ENCODE measurements at regions not wholly inside any gene's neighbourhood (a gene's known extent, or its start where the extent isn't known, plus 50 kb on each side); places are given as distances from the start of the nearest gene placed in this dataset.

DNA sequence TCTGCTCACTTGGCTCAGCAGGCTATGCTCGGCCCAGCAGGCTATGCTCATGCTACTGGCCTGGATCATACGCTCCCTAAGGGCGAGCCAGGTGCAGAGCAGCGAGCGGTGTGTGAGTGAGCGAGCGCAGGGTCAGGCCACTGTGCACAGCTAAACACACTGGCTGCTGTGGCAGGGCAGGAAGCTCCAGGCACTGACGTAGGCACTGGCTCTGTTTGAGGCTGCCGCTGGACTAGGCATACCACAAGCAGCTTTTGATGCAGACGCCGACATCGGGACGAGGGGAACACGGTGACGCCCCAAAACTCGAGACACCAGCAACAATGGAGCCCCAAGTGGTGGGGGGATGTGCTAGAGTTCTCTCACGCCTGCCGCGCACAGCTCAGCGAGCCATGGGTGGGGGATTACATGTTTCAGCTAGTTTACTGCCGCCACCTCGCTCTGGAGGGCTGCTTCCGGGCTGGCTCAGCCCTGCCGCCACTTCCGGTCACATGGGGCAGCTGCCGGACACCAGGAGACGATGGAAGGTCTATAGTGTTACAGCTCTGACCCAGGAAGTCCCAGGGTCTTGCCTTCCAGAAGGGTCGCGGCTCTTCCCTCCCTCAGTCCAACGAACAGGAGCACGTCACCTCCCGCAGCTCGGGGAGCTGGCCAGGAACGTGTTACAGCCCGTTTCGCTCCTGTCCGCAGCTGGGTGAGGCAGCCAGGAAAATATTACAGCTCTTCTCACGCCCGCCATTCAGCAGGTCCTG is 1176.9 kb upstream of the LRRTM1 start:
- POLR2A ChIA-PET, result no interaction called here
- H3K9me3 ChIP-seq (replicated peaks; ENCODE audit: control insufficient read depth, insufficient read depth, low read length), result no peaks in the 10 kb centered on the region
- in situ Hi-C loops (cut with MboI), result no loop called here
- H3K4me2 ChIP-seq (ENCODE audit: control insufficient read depth, insufficient read depth), result no peak overlapping the region
- intact Hi-C loops (cut with micrococcal nuclease; ENCODE audit: unreplicated experiment), result no loop called here
- no peak for DNase-seq (ENCODE audit: low read depth, low spot score)
- no peak for ATAC-seq
- 64% methylated on average over 37 of the region's 39 CpGs for WGBS (ENCODE audit: insufficient coverage, insufficient replicate concordance, low lambda C conversion rate, missing lambda C conversion rate)
- no peak overlapping the region for H3K4me3 ChIP-seq
- H3K79me2 ChIP-seq (ENCODE audit: control insufficient read depth, insufficient read depth, low read length), result no peaks in the 10 kb centered on the region
- no peak overlapping the region for H2AFZ ChIP-seq (ENCODE audit: control insufficient read depth, low read depth, low read length)
- no peaks in the 10 kb centered on the region for H3K27me3 ChIP-seq (replicated peaks in 1 of 2; ENCODE audit: control insufficient read depth in 2 of 2, insufficient read depth in 2 of 2, low read length in 1 of 2)
- CTCF ChIA-PET, result interaction anchor here (0.8 kb wide), 1 partner anchor 16 kb away, joined by 3 read pairs; no protein-coding TSS in a partner anchor
- RAD21 ChIA-PET (ENCODE audit: unreplicated experiment), result no interaction called here
- BruUV-seq (replicated peaks), result no TSS peak
- H3K9ac ChIP-seq (ENCODE audit: control insufficient read depth, insufficient read depth, low read length), result no peak overlapping the region
- FAIRE-seq, result no peak
- H3K27ac ChIP-seq (ENCODE audit: control insufficient read depth, insufficient read depth), result no peak overlapping the region
- H3K36me3 ChIP-seq (ENCODE audit: control insufficient read depth in 2 of 2, insufficient read depth in 2 of 2, low read length in 1 of 2), result no peaks in the 10 kb centered on the region
- no peaks in the 10 kb centered on the region for H4K20me1 ChIP-seq (ENCODE audit: control insufficient read depth, insufficient read depth)
- SMC1A ChIA-PET (ENCODE audit: uncharacterized antibody, unreplicated experiment), result interaction anchor here (0.5 to 0.7 kb wide), 2 partner anchors 226 to 847 kb away, joined by 3 read pairs; no protein-coding TSS in a partner anchor
- no peaks in the 10 kb centered on the region for H3K4me1 ChIP-seq (ENCODE audit: control insufficient read depth, insufficient read depth, low read length)
- TF ChIP-seq IRF4 (IDR thresholded peaks at IDR 0.05; ENCODE audit: low read depth, low read length) (no peak), HCFC1 (IDR thresholded peaks at IDR 0.05; ENCODE audit: low read length) (no peak), NR2C1 (IDR thresholded peaks at IDR 0.05) (no peak), NFIC (IDR thresholded peaks at IDR 0.05; ENCODE audit: low read depth, low read length) (no peak), ZNF217 (IDR thresholded peaks at IDR 0.05) (no peak), IKZF1 (conservative IDR thresholded peaks at IDR 0.05) (no peak), IKZF2 (IDR thresholded peaks at IDR 0.05) (no peak), MYB (IDR thresholded peaks at IDR 0.05; ENCODE audit: borderline replicate concordance, low read depth, low read length) (no peak), MXI1 (IDR thresholded peaks at IDR 0.05; ENCODE audit: low read depth, low read length) (no peak), KDM1A (IDR thresholded peaks at IDR 0.05; ENCODE audit: borderline replicate concordance) (no peak), GATAD2B (conservative IDR thresholded peaks at IDR 0.05; ENCODE audit: low read depth) (no peak), ZZZ3 (IDR thresholded peaks at IDR 0.05; ENCODE audit: control insufficient read depth, insufficient read length, low read depth) (no peak)
- TF ChIP-seq, protein P1, sequence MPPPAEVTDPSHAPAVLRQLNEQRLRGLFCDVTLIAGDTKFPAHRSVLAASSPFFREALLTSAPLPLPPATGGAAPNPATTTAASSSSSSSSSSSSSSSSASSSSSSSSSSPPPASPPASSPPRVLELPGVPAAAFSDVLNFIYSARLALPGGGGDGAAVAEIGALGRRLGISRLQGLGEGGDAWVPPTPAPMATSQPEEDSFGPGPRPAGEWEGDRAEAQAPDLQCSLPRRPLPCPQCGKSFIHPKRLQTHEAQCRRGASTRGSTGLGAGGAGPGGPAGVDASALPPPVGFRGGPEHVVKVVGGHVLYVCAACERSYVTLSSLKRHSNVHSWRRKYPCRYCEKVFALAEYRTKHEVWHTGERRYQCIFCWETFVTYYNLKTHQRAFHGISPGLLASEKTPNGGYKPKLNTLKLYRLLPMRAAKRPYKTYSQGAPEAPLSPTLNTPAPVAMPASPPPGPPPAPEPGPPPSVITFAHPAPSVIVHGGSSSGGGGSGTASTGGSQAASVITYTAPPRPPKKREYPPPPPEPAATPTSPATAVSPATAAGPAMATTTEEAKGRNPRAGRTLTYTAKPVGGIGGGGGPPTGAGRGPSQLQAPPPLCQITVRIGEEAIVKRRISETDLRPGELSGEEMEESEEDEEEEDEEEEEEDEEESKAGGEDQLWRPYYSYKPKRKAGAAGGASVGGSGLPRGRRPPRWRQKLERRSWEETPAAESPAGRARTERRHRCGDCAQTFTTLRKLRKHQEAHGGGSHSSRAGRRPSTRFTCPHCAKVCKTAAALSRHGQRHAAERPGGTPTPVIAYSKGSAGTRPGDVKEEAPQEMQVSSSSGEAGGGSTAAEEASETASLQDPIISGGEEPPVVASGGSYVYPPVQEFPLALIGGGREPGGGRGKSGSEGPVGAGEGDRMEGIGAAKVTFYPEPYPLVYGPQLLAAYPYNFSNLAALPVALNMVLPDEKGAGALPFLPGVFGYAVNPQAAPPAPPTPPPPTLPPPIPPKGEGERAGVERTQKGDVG (CRISPR knock-in tag; IDR thresholded peaks at IDR 0.05), result no peak
- TF ChIP-seq, protein P2, sequence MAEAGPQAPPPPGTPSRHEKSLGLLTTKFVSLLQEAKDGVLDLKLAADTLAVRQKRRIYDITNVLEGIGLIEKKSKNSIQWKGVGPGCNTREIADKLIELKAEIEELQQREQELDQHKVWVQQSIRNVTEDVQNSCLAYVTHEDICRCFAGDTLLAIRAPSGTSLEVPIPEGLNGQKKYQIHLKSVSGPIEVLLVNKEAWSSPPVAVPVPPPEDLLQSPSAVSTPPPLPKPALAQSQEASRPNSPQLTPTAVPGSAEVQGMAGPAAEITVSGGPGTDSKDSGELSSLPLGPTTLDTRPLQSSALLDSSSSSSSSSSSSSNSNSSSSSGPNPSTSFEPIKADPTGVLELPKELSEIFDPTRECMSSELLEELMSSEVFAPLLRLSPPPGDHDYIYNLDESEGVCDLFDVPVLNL (IDR thresholded peaks at IDR 0.05; ENCODE audit: low read depth, low read length), result no peak
- TF ChIP-seq, protein P3, sequence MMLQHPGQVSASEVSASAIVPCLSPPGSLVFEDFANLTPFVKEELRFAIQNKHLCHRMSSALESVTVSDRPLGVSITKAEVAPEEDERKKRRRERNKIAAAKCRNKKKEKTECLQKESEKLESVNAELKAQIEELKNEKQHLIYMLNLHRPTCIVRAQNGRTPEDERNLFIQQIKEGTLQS (IDR thresholded peaks at IDR 0.05; ENCODE audit: borderline replicate concordance, extremely low read depth, low read depth, low read length), result no peak
- TF ChIP-seq, protein P4, sequence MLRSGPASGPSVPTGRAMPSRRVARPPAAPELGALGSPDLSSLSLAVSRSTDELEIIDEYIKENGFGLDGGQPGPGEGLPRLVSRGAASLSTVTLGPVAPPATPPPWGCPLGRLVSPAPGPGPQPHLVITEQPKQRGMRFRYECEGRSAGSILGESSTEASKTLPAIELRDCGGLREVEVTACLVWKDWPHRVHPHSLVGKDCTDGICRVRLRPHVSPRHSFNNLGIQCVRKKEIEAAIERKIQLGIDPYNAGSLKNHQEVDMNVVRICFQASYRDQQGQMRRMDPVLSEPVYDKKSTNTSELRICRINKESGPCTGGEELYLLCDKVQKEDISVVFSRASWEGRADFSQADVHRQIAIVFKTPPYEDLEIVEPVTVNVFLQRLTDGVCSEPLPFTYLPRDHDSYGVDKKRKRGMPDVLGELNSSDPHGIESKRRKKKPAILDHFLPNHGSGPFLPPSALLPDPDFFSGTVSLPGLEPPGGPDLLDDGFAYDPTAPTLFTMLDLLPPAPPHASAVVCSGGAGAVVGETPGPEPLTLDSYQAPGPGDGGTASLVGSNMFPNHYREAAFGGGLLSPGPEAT (IDR thresholded peaks at IDR 0.05; ENCODE audit: low read depth), result no peak
- TF ChIP-seq, protein P5, sequence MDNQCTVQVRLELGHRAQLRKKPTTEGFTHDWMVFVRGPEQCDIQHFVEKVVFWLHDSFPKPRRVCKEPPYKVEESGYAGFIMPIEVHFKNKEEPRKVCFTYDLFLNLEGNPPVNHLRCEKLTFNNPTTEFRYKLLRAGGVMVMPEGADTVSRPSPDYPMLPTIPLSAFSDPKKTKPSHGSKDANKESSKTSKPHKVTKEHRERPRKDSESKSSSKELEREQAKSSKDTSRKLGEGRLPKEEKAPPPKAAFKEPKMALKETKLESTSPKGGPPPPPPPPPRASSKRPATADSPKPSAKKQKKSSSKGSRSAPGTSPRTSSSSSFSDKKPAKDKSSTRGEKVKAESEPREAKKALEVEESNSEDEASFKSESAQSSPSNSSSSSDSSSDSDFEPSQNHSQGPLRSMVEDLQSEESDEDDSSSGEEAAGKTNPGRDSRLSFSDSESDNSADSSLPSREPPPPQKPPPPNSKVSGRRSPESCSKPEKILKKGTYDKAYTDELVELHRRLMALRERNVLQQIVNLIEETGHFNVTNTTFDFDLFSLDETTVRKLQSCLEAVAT (IDR thresholded peaks at IDR 0.05), result no peak
